Gastrocnemius medialis (tissue), 4 donors: ENCODE measurements at regions not wholly inside any gene's neighbourhood (a gene's known extent, or its start where the extent isn't known, plus 50 kb on each side); places are given as distances from the start of the nearest gene placed in this dataset.

Source experiments
- ATAC-seq, 2 donors: fragments of 150-250 bp; one replicate each; pipeline ENCODE4 v1.9.1; 2016
- DNase-seq, 2 donors: peaks; one replicate each; pipeline ENCODE4 v3.0.0-alpha.2; 2019
- H3K27ac ChIP-seq, 4 donors: fragments of 200-600 bp; sonication (generic); 1 replicate in 1 of 4; 2 replicates in 3 of 4; pipeline ENCODE4 v1.5.1; 2016 to 2018; ENCODE audit warnings: mild to moderate bottlenecking in 2 of 4, moderate library complexity in 1 of 4
- H3K27me3 ChIP-seq, 3 donors: fragments of 200-600 bp; sonication (generic) in 2 of 3; 1 replicate in 1 of 3; 2 replicates in 2 of 3; pipeline versions ENCODE4 v1.5.1 to v1.6.0; 2016 to 2019; ENCODE audit warnings: mild to moderate bottlenecking in 1 of 3, moderate library complexity in 1 of 3
- H3K36me3 ChIP-seq, 2 donors: fragments of 200-600 bp; sonication (generic) in 1 of 2; one replicate each; pipeline ENCODE4 v1.5.1; 2017 to 2018
- H3K4me1 ChIP-seq, 2 donors: fragments of 200-600 bp; sonication (generic) in 1 of 2; one replicate each; pipeline ENCODE4 v1.5.1; 2016 to 2017; ENCODE audit warnings: mild to moderate bottlenecking in 2 of 2
- H3K4me3 ChIP-seq, 4 donors: fragments of 200-600 bp; sonication (generic) in 3 of 4; 1 replicate in 1 of 4; 2 replicates in 3 of 4; pipeline ENCODE4 v1.5.1; 2016 to 2019; ENCODE audit warnings: mild to moderate bottlenecking in 2 of 4
- H3K9me3 ChIP-seq, 3 donors: fragments of 200-600 bp; sonication (generic) in 2 of 3; 1 replicate in 1 of 3; 2 replicates in 2 of 3; pipeline ENCODE4 v1.5.1; 2016 to 2019
- POLR2A ChIP-seq, 2 donors: fragments of 450-650 bp; IDR thresholded peaks; one replicate each; pipeline ENCODE4 v1.6.1; 2017; ENCODE audit warnings: antibody characterized with exemption in 2 of 2, mild to moderate bottlenecking in 2 of 2, moderate library complexity in 2 of 2
- in situ Hi-C, 4 donors: fragments of 200-750 bp; cut with MboI; loops; one replicate each; pipeline versions ENCODE4 v1.15.0 to v1.8.0; 2017; ENCODE audit warnings: low sequenced_read_pairs in 4 of 4
- intact Hi-C: fragments of 100-400 bp; cut with DNase I; formaldehyde crosslinking; loops from one replicate; pipeline ENCODE4 v1.15.1; 2023; ENCODE audit warnings: low total_unique reads
- TF ChIP-seq, protein P1 (sequence below), 5 experiments: fragments of 450-650 bp in 3 of 5; fragments of 200-600 bp in 2 of 5; sonication (generic) in 2 of 5; IDR thresholded peaks in 4 of 5; conservative IDR thresholded peaks in 1 of 5; 1 replicate in 4 of 5; 2 replicates in 1 of 5; pipeline ENCODE4 v1.5.1; 2016 to 2019; ENCODE audit warnings: antibody characterized with exemption in 5 of 5, mild to moderate bottlenecking in 3 of 5, moderate library complexity in 3 of 5

DNA sequence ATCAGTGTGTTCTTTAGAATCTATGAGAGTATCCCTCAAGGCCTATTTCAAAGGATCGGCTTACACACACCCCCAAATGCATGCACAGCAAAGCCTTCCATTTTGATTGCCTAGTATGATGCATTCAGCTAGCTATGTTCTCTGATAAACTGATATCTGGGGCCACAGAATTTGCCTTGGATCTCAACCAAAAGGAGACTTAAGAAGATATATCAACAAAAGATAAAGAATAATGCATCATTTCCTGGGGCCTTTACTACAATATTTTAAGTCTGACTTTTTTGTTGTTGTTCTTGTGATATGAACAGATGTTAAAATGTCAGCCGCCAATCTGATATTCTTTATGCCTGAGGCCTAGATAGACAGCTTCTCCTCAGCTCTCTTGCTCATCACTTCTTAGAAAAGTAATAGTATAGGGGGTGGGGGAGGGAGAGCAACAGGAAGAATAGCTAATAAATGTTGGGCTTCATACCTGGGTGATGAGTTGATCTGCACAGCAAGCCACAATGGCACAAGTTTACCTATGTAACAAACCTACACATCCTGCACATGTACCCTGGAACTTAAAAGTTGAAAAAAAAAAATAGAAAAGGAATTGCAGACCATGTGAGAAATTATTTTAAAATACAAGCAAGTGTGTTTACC, 792.9 kb upstream of the GHITM start:
- H3K4me3 ChIP-seq = no peak overlapping the region
- in situ Hi-C loops = no loop called here
- ATAC-seq (no peak), DNase-seq (no peak)
- H3K36me3 ChIP-seq = no peaks in the 10 kb centered on the region
- no peaks in the 10 kb centered on the region for H3K4me1 ChIP-seq
- H3K27me3 ChIP-seq = no peaks in the 10 kb centered on the region
- intact Hi-C loops = no loop called here
- TF ChIP-seq, protein P1, sequence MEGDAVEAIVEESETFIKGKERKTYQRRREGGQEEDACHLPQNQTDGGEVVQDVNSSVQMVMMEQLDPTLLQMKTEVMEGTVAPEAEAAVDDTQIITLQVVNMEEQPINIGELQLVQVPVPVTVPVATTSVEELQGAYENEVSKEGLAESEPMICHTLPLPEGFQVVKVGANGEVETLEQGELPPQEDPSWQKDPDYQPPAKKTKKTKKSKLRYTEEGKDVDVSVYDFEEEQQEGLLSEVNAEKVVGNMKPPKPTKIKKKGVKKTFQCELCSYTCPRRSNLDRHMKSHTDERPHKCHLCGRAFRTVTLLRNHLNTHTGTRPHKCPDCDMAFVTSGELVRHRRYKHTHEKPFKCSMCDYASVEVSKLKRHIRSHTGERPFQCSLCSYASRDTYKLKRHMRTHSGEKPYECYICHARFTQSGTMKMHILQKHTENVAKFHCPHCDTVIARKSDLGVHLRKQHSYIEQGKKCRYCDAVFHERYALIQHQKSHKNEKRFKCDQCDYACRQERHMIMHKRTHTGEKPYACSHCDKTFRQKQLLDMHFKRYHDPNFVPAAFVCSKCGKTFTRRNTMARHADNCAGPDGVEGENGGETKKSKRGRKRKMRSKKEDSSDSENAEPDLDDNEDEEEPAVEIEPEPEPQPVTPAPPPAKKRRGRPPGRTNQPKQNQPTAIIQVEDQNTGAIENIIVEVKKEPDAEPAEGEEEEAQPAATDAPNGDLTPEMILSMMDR (IDR thresholded peaks at IDR 0.05 in 4 of 5, conservative IDR thresholded peaks at IDR 0.05 in 1 of 5) = no peak
- TF ChIP-seq POLR2A (IDR thresholded peaks at IDR 0.05) = no peak
- H3K9me3 ChIP-seq = no peaks in the 10 kb centered on the region
- H3K27ac ChIP-seq = no peak overlapping the region

DNA sequence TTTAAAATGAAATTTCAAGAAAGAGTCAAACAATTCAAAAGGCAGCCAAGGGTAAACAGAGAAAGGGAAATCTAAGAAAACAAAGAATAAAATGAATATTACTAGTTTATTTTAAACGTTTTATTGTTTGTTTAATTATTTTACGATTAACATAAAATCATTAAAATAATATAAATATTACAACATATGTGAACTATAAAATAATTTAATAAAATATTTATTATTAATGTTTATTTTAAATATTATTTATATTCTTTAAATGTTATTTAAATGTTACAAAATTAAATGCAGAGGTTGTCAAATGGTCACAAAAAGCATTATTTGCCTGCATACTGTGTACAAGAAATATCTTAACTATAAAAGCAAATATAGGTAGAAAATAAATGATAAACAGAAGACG, 786.7 kb upstream of the GHITM start:
- intact Hi-C loops = no loop called here
- Histone ChIP-seq H3K9me3 (no peaks in the 10 kb centered on the region), H3K27ac (no peak overlapping the region), H3K27me3 (no peaks in the 10 kb centered on the region), H3K36me3 (no peaks in the 10 kb centered on the region), H3K4me1 (no peaks in the 10 kb centered on the region), H3K4me3 (no peak overlapping the region)
- TF ChIP-seq POLR2A (IDR thresholded peaks at IDR 0.05) = no peak
- TF ChIP-seq, protein P1 (IDR thresholded peaks at IDR 0.05 in 4 of 5, conservative IDR thresholded peaks at IDR 0.05 in 1 of 5) = no peak
- DNase-seq = no peak
- in situ Hi-C loops = no loop called here
- no peak for ATAC-seq

DNA sequence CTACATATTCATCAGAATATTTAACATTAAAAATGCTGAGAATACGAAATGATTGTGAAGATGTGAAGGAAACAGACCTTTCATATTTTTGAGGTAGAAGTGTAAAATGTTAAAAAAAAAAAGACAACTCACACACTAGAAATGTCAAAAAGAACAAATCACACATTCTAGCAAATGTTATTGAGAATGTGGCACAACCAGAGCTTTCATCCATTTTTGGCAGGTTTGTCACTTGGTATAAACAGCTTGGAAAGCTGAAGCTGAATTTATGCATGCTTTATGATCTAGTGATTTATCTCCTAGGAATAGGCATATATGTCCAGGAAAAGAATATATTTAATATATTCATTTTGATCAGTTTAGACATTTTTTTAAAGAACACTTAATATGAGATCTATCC, 784.9 kb upstream of the GHITM start:
- DNase-seq (no peak), ATAC-seq (no peak)
- intact Hi-C loops = no loop called here
- Histone ChIP-seq H3K36me3 (no peaks in the 10 kb centered on the region), H3K9me3 (no peaks in the 10 kb centered on the region), H3K27me3 (no peaks in the 10 kb centered on the region), H3K4me3 (no peak overlapping the region), H3K27ac (no peak overlapping the region), H3K4me1 (no peaks in the 10 kb centered on the region)
- TF ChIP-seq, protein P1 (IDR thresholded peaks at IDR 0.05 in 4 of 5, conservative IDR thresholded peaks at IDR 0.05 in 1 of 5) = no peak
- no peak for TF ChIP-seq POLR2A (IDR thresholded peaks at IDR 0.05)
- in situ Hi-C loops = no loop called here

DNA sequence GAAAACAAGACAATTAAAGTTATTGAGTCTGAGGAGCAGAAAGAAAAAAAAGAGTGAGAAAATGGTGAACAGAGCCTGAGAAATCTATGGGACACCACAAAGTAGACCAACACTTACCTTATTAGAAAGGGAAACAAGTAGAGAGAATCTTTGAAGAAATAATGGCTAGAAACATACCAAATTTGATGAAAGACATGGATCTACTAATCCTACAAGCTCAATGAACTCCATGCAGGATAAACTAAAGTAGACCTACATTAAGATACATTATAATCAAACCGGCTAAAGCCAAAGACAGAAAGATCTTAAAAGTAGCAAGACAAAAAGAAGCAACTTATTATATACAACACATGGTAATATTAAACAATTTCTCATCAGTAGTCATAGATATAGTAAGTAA, 782.3 kb upstream of the GHITM start:
- TF ChIP-seq, protein P1 (IDR thresholded peaks at IDR 0.05 in 4 of 5, conservative IDR thresholded peaks at IDR 0.05 in 1 of 5) = no peak
- no peak for TF ChIP-seq POLR2A (IDR thresholded peaks at IDR 0.05)
- Histone ChIP-seq H3K4me3 (no peak overlapping the region), H3K4me1 (no peaks in the 10 kb centered on the region), H3K36me3 (no peaks in the 10 kb centered on the region), H3K9me3 (no peaks in the 10 kb centered on the region), H3K27ac (no peak overlapping the region), H3K27me3 (no peaks in the 10 kb centered on the region)
- intact Hi-C loops (no loop called here), in situ Hi-C loops (no loop called here)
- no peak for ATAC-seq
- no peak for DNase-seq

DNA sequence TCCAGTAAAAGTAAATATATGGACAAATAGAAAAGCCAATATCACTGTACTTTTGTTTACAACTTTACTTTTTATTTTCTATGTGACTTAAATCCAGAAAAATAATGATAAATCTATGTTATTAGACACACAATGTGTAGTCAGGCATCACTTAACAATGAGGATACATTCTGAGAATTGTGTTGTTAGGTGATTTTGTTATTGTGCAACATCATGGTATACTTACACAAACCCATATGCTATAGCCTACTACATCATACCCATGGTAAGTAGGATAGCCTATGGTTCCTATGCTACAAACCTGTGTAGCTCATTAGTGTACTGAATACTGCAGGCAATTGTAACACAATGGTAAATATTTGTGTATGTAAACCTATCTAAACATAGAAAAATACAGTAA, 781.7 kb upstream of the GHITM start:
- intact Hi-C loops = no loop called here
- Histone ChIP-seq H3K36me3 (no peaks in the 10 kb centered on the region), H3K9me3 (no peaks in the 10 kb centered on the region), H3K27ac (no peak overlapping the region), H3K4me1 (no peaks in the 10 kb centered on the region), H3K27me3 (no peaks in the 10 kb centered on the region), H3K4me3 (no peak overlapping the region)
- no peak for ATAC-seq
- in situ Hi-C loops = no loop called here
- TF ChIP-seq, protein P1 (IDR thresholded peaks at IDR 0.05 in 4 of 5, conservative IDR thresholded peaks at IDR 0.05 in 1 of 5) = no peak
- TF ChIP-seq POLR2A (IDR thresholded peaks at IDR 0.05) = no peak
- DNase-seq = no peak
